Activated CD8-positive, alpha-beta memory T cell treated with anti-CD3 and anti-CD28 coated beads, Interleukin-2, amount 50 U/mL, for 24 hours (primary cell): ENCODE measurements at regions not wholly inside any gene's neighbourhood (a gene's known extent, or its start where the extent isn't known, plus 50 kb on each side); places are given as distances from the start of the nearest gene placed in this dataset.
"Not testable (repeated sequence)": the region's sequence is repeated elsewhere in the genome, so short reads cannot be mapped to it uniquely, and the experiment has no call there.

ENCODE experiments used
- DNase-seq: peaks from one replicate; pipeline ENCODE4 v3.0.0-alpha.2; 2020; ENCODE audit errors: extremely low read depth

GRCh38 chr4:177239477-177239876 is 70.2 kb upstream of the NEIL3 start:
- DNase-seq: no peak

- DNase-seq: no peak
Observed at GRCh38 chr4:177239878-177240277, 69.8 kb upstream of the NEIL3 start.

- no peak for DNase-seq
Observed at GRCh38 chr4:177242651-177243286, 66.9 kb upstream of the NEIL3 start.

- DNase-seq: no peak
Observed at GRCh38 chr4:177246641-177247584, 62.8 kb upstream of the NEIL3 start.

- DNase-seq: peak; percentile 6
Observed at GRCh38 chr4:177250056-177250696, 59.5 kb upstream of the NEIL3 start.

GRCh38 chr4:177251237-177251636 is 58.4 kb upstream of the NEIL3 start:
- no peak for DNase-seq

- DNase-seq: no peak
Observed at GRCh38 chr4:177255359-177255758, 54.3 kb upstream of the NEIL3 start.

- no peak for DNase-seq
Observed at GRCh38 chr4:177256950-177257349, 52.7 kb upstream of the NEIL3 start.

- DNase-seq: not testable (repeated sequence)
Observed at GRCh38 chr4:177259466-177259865, 50.2 kb upstream of the NEIL3 start.
